IgD-negative memory B cell (primary cell): ENCODE measurements at regions not wholly inside any gene's neighbourhood (a gene's known extent, or its start where the extent isn't known, plus 50 kb on each side); places are given as distances from the start of the nearest gene placed in this dataset.
A peak's percentile ranks its signal among the peaks of the same experiment; 100 is the strongest.

Experiments used
- H3K27ac Mint-ChIP-seq, 3 donors: one replicate each; pipeline ENCODE4 v1.8.0; 2020 to 2022; ENCODE audit warnings: mild to moderate bottlenecking in 3 of 3, mixed read lengths in 3 of 3, moderate library complexity in 1 of 3
- H3K27me3 Mint-ChIP-seq: one replicate; pipeline ENCODE4 v1.8.0; 2021; ENCODE audit warnings: mixed read lengths
- H3K36me3 Mint-ChIP-seq: one replicate; pipeline ENCODE4 v1.8.0; 2020; ENCODE audit warnings: mild to moderate bottlenecking, mixed read lengths
- H3K4me1 Mint-ChIP-seq, 3 donors: one replicate each; pipeline ENCODE4 v1.8.0; 2020 to 2022; ENCODE audit warnings: mixed read lengths in 3 of 3, mild to moderate bottlenecking in 1 of 3
- H3K4me3 Mint-ChIP-seq, 4 donors: one replicate each; pipeline ENCODE4 v1.8.0; 2020 to 2022; ENCODE audit warnings: mild to moderate bottlenecking in 4 of 4, mixed read lengths in 4 of 4, moderate library complexity in 3 of 4
- H3K9me3 Mint-ChIP-seq, 3 donors: one replicate each; pipeline ENCODE4 v1.8.0; 2020 to 2021; ENCODE audit warnings: mixed read lengths in 3 of 3, mild to moderate bottlenecking in 1 of 3

DNA sequence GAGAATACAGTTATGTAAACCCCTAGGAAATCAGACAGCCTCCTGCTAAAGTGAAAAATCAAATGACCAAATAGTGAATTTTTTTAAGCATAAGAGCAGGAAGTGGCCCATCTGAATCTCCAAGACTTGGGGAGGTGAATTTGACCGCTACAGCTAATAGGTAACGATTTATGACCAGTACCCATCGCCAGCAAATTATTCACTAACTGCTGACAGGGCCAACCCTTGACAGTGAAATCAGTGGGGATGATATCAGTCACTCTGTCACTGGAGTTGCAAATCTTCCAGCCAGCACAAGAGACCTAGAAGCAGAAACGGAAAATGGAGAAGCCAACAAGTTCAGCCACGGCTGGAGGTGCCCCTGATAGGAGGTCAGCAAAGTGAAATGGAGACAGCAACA lies 164.3 kb upstream of the PIK3C3 start:
- H3K9me3 Mint-ChIP-seq: peaks cover 0 to 2% (median 1%) of the 10 kb centered on the region in 3 donors
- H3K27me3 Mint-ChIP-seq: no peaks in the 10 kb centered on the region
- H3K4me1 Mint-ChIP-seq: no peaks in the 10 kb centered on the region
- no peak overlapping the region for H3K4me3 Mint-ChIP-seq
- no peak overlapping the region for H3K27ac Mint-ChIP-seq
- H3K36me3 Mint-ChIP-seq: peaks cover 2% of the 10 kb centered on the region

DNA sequence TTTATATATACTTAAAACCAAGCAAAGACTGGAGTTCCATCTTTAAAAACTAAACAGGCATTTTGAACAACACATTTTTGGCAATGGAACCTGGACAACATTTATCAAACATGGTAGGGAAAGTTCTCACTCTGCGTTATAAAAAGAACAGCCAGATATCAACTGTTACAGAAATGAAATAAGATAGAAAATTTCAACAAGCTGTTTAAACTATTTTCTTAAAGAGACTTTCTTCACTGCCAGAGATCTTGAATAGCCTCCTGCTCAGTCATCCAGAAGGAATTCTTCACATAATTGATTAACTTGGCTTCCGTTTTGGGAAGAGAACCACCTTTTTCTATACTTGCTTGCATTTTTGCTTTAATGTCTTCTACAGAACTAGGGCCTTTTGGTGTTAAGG lies 166.0 kb upstream of the PIK3C3 start:
- H3K4me1 Mint-ChIP-seq: no peaks in the 10 kb centered on the region
- no peaks in the 10 kb centered on the region for H3K36me3 Mint-ChIP-seq
- no peaks in the 10 kb centered on the region for H3K27me3 Mint-ChIP-seq
- H3K9me3 Mint-ChIP-seq: peaks cover 0 to 1% (median 0%) of the 10 kb centered on the region in 3 donors
- H3K27ac Mint-ChIP-seq: no peak overlapping the region
- no peak overlapping the region for H3K4me3 Mint-ChIP-seq

DNA sequence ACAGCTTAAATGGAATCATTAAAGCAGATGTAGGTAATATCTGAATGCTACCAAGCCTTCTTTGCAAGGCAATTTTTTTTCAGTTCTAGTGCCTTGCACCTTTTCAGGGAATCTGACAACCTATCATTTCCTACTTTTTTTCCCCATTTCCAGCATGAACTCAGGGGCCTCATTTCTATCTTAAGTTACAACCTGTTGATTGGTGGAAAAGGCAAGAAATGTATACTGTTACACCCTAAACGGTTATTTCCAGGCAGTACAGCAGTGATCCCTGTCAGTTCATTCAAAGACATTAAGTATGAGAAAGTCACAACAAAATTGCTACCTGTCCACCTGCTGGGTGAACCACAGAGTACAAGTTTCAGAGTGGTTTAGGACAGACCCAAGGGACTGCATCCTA lies 171.2 kb upstream of the PIK3C3 start:
- Mint-ChIP-seq H3K4me3 (no peak overlapping the region), H3K4me1 (no peaks in the 10 kb centered on the region)

DNA sequence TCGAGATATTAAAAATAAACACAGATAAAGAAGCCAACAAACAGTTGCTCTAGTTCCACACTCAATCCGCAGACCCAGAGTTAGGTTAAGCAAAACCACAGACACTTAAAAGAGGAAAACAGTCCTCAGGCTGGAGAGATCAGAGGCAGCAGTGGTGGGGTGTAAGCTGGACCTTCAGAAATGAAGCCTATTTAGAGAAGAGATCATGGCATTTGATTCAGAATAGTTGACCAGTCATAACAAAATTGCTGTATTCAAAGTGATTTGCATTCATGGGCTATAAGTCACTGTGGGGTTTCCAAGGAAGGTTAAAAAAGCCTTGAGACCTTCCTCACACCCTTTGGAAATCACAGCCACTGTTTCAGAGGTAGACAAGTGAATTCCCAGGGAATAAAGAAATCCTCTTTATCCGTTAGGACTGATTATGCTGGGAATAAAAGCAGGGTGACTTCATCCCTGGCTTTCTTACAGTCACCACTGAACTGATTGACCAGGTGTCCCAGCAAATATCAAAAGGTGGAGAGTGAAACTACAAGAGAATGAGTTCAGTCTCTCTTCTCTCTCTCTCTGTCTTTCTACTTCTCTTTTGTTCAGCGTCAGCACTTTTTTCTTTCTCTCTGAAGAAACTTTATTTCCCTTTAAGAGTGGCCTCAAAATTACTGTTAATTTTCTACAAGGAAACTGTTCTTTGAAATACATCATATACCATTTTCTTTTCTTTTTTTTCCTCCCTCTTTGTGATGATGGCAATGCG lies 171.8 kb upstream of the PIK3C3 start:
- Mint-ChIP-seq H3K36me3 (no peaks in the 10 kb centered on the region), H3K9me3 (no peaks in the 10 kb centered on the region), H3K27ac (no peak overlapping the region), H3K4me3 (no peak overlapping the region), H3K4me1 (no peaks in the 10 kb centered on the region), H3K27me3 (no peaks in the 10 kb centered on the region)

More for the DNA sequence above, 171.2 kb upstream of the PIK3C3 start:
- Mint-ChIP-seq H3K27ac (no peak overlapping the region), H3K27me3 (no peaks in the 10 kb centered on the region), H3K36me3 (no peaks in the 10 kb centered on the region), H3K9me3 (peaks cover 0 to 1% (median 0%) of the 10 kb centered on the region in 3 donors)

DNA sequence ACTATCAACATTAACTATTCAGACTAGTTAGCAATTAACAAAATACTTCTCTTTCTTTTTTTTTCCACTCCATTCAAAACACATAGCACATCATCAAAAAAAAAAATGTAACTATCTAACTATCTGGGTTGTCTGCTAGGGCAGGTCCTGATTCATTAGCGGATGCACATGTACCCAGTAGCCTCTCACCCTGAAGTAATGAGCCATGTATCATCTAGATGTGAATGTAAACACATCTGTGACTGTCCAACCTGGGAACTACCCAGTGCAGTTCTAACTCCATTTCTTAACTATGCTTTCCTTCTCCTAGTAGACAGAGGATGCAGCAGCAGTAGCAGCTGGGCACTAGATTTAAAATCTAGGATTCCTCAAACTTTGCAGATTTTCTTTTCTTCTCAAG lies 183.1 kb upstream of the PIK3C3 start:
- Mint-ChIP-seq H3K27ac (no peak overlapping the region), H3K27me3 (no peaks in the 10 kb centered on the region), H3K36me3 (no peaks in the 10 kb centered on the region), H3K4me3 (no peak overlapping the region), H3K9me3 (peaks cover 0 to 7% (median 0%) of the 10 kb centered on the region in 3 donors), H3K4me1 (no peaks in the 10 kb centered on the region)

DNA sequence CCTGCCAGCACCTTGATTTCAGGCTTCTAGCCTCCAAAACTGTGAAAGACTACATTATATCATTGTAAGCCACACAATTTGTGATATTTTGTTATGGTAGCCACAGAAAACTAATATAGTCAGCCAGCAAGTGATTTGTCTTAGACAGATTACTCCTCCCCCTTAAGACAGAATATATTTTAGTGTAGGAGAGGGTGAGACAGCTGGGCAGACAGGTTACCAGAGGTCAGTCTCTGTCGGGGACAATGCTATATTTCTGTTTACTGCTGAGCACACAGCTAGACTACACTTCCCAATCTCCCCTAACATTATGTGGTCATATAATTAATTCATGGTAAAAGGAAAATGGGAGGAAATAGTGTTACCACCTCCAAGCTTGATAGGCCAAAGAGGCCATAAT lies 185.8 kb upstream of the PIK3C3 start:
- Mint-ChIP-seq H3K4me3 (no peak overlapping the region), H3K27me3 (no peaks in the 10 kb centered on the region), H3K4me1 (no peaks in the 10 kb centered on the region), H3K36me3 (no peaks in the 10 kb centered on the region), H3K9me3 (peaks cover 0 to 7% (median 0%) of the 10 kb centered on the region in 3 donors), H3K27ac (no peak overlapping the region)

DNA sequence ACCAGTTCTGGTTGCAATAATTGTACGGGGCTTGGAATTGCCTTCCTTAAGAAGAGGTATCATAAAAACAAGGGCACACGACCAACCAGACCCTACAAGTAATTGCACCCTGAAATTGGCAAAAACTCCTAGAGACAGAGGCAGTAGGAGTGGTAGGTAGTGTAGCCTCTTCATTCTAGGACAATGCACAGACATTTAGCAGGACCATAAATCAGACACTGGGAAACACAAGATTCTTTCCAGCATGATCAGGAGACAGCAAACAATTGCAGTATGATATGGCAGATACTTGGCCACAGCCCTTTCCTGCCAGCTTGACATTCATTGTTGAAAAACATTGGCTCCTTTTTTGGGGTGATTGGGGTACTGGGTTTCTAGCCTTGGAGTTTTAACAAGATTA lies 186.6 kb upstream of the PIK3C3 start:
- H3K9me3 Mint-ChIP-seq: peaks cover 0 to 7% (median 0%) of the 10 kb centered on the region in 3 donors
- H3K4me3 Mint-ChIP-seq: no peak overlapping the region
- H3K27ac Mint-ChIP-seq: no peak overlapping the region
- no peaks in the 10 kb centered on the region for H3K27me3 Mint-ChIP-seq
- H3K4me1 Mint-ChIP-seq: no peaks in the 10 kb centered on the region
- no peaks in the 10 kb centered on the region for H3K36me3 Mint-ChIP-seq

DNA sequence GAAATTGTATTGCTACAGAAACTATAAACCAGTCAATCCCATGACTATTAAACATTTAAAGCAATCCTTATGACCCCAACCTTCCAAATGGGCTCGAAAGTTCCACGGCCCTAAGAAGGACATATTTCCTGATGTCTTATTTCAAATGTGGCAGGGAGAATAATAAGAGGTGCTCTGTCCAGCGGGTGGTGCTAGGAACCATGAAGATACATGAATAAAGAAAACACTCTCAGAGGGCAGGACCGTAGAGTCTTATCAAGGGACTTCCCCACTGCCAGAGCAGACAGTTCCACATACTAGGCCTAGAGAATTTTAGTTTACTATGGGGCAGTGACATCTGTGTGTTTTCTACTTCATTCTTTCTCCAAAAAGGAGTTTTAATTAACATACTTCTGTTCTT lies 187.1 kb upstream of the PIK3C3 start:
- Mint-ChIP-seq H3K27me3 (no peaks in the 10 kb centered on the region), H3K4me3 (no peak overlapping the region), H3K9me3 (peaks cover 0 to 7% (median 0%) of the 10 kb centered on the region in 3 donors), H3K4me1 (no peaks in the 10 kb centered on the region), H3K36me3 (no peaks in the 10 kb centered on the region), H3K27ac (no peak overlapping the region)

DNA sequence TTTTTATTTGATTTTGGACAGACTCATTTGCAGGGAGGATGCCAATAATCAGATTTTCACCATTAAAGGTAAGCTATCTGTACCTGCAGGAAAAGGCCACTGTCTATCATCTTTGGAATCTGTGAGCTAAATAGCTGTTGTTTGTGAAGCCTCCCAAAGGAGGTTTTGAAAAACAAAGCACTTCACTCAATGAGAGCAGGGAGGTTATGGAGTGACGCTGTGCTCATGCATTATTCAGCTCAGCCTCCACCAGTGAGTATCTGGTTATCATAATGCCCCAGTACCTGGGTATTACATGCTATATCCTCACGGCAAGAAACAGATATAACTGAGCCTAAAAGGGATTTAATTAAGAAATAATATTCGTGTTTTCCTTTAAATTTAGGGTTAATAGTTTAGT lies 189.6 kb upstream of the PIK3C3 start:
- no peaks in the 10 kb centered on the region for H3K4me1 Mint-ChIP-seq
- H3K9me3 Mint-ChIP-seq: peaks cover 0 to 5% (median 2%) of the 10 kb centered on the region in 3 donors
- no peak overlapping the region for H3K4me3 Mint-ChIP-seq
- no peaks in the 10 kb centered on the region for H3K36me3 Mint-ChIP-seq
- H3K27me3 Mint-ChIP-seq: no peaks in the 10 kb centered on the region
- peak overlapping the region in 1 of 3 donors; percentile 35 for H3K27ac Mint-ChIP-seq

DNA sequence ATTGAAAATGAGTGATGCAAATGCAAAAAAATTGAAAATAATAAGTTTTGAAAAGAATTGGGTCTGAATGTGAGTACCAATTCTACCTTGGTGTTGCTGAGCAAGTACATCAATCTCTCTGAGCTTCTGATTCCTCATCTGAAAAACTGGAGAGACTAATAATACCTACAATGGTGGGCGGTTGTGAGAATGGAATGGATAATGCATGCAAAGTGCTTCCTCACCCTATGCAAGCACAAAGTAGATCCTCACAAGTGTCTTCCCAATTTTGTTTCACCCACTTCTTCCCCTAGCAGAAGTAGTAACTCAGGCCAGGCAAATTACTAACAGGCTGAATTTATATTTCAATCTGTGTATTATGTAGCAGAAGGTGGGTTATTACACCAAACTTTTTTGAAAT lies 191.7 kb upstream of the PIK3C3 start:
- Mint-ChIP-seq H3K27me3 (no peaks in the 10 kb centered on the region), H3K9me3 (peaks cover 0 to 4% (median 2%) of the 10 kb centered on the region in 3 donors), H3K4me3 (no peak overlapping the region), H3K4me1 (no peaks in the 10 kb centered on the region), H3K36me3 (no peaks in the 10 kb centered on the region), H3K27ac (no peak overlapping the region)

DNA sequence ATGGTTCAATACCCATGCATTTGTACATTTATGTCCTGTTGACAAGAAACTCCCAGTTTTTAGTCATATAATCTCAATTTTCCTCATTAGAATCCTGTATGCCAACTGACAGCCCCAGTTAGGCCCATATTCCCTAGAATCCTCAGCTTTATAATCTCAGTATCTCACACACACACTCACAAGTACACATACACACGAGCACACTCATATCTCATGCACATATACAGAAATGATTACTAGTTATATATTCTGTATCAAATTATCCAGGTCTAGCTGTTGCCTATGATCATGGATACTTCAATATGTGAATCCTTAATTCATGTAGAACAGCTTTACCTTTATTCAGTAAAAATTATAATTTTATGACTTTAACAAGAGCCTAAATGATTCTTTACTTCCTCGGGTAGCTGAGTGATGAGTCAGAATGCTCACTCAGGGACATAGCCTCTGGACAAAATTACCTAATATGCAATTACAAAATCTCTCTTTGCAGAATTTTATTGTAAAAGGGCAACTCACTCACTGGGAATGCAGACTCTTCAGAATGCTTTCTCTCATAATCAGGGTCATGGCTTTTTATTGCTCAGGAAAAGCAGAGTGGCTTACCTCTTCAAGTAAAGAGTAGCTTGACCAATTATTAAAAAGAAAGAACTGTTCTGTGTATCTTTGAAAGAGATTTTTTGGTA lies 193.6 kb upstream of the PIK3C3 start:
- no peaks in the 10 kb centered on the region for H3K36me3 Mint-ChIP-seq
- no peak overlapping the region for H3K4me3 Mint-ChIP-seq
- no peaks in the 10 kb centered on the region for H3K27me3 Mint-ChIP-seq
- peaks cover 0 to 2% (median 0%) of the 10 kb centered on the region in 3 donors for H3K9me3 Mint-ChIP-seq
- no peaks in the 10 kb centered on the region for H3K4me1 Mint-ChIP-seq
- H3K27ac Mint-ChIP-seq: no peak overlapping the region

DNA sequence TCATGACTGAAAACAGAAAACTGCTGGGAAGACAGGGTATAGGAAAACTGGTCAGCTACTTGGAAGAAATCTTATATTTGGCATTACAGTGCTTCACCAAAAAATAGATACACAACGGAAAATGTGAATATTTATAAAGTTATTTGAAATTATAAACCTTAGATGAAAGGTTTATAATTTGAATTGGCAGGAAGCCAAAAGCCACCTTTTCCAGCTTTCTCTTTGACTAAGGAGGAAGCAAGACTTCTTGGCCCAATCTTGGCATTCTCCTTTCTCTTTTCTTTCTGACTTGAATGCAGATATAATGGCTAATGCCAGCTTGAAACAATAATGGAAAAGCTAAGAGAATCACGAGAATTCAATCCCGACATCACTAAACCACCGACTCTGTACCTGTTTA lies 196.5 kb upstream of the PIK3C3 start:
- no peak overlapping the region for H3K4me3 Mint-ChIP-seq
- H3K27ac Mint-ChIP-seq: no peak overlapping the region
- H3K9me3 Mint-ChIP-seq: peaks cover 0 to 2% (median 0%) of the 10 kb centered on the region in 3 donors
- H3K27me3 Mint-ChIP-seq: no peaks in the 10 kb centered on the region
- no peaks in the 10 kb centered on the region for H3K4me1 Mint-ChIP-seq
- peaks cover 2% of the 10 kb centered on the region for H3K36me3 Mint-ChIP-seq

DNA sequence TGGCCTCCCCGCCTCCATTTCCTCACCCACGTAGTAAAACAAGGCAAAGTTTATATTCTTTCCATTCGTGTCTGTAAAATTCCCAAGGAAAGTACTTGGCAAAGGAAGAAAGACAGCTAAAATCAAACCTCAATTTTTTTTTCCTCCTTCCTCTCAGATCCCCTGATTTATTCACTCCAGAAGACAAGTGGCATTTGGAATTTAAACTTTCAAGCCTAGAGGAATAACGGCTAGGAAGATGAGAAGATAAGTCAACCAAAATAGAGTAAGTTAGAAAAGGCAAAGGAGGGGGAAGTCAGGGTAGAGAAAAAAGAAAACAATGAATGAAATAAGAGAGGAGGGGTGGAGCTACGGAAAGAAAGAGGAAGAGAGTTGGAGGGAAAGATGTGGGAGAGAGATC lies 198.9 kb upstream of the PIK3C3 start:
- Mint-ChIP-seq H3K27me3 (no peaks in the 10 kb centered on the region), H3K4me3 (no peak overlapping the region)

DNA sequence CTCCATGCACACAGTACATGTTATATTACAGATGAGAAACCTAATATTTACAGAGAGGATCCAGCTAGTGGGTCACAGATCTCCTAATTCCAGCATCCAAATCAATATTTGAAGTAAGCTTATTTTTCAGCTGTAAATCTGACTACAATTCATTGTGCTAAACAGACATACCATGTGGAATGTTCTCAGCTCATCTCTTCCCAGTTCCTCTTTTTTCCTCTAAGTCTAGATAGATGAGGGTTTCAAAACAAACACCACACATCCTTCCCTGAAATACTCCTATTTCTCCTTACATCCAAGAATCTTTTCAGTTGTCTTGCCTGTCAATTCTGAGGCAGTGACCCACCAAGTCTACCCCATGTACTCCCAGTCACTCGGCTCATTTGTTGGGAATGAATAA lies 200.7 kb upstream of the PIK3C3 start:
- H3K9me3 Mint-ChIP-seq: peaks cover 0 to 1% (median 0%) of the 10 kb centered on the region in 3 donors
- H3K36me3 Mint-ChIP-seq: peaks cover 2% of the 10 kb centered on the region
- no peaks in the 10 kb centered on the region for H3K27me3 Mint-ChIP-seq
- no peak overlapping the region for H3K27ac Mint-ChIP-seq
- peaks cover 0 to 1% (median 0%) of the 10 kb centered on the region in 3 donors for H3K4me1 Mint-ChIP-seq
- H3K4me3 Mint-ChIP-seq: no peak overlapping the region

More for the DNA sequence above, 198.9 kb upstream of the PIK3C3 start:
- Mint-ChIP-seq H3K9me3 (peaks cover 0 to 2% (median 0%) of the 10 kb centered on the region in 3 donors), H3K27ac (no peak overlapping the region), H3K36me3 (peaks cover 2% of the 10 kb centered on the region), H3K4me1 (peaks cover 0 to 1% (median 0%) of the 10 kb centered on the region in 3 donors)

DNA sequence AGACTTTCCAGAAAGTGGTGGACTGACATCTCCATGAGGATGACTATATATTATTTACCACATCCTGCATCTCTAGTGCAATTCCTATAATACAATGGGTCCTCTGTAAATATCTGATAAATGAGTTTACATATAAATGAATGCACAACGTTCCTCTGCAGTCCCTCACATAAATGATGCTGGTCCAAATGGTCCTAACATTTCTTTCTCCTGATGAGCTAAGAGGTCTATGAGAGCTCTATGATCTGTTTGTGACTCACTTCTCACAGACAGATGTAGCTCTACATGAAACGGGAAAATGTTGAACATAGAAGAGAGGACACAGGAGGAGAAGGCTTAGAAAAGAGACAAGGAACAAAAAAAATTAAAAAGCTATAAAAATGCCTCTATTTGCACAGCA lies 201.2 kb upstream of the PIK3C3 start:
- Mint-ChIP-seq H3K4me3 (no peak overlapping the region), H3K9me3 (peaks cover 0 to 1% (median 0%) of the 10 kb centered on the region in 3 donors), H3K27ac (no peak overlapping the region), H3K27me3 (no peaks in the 10 kb centered on the region), H3K36me3 (peaks cover 2% of the 10 kb centered on the region), H3K4me1 (peaks cover 0 to 1% (median 0%) of the 10 kb centered on the region in 3 donors)

DNA sequence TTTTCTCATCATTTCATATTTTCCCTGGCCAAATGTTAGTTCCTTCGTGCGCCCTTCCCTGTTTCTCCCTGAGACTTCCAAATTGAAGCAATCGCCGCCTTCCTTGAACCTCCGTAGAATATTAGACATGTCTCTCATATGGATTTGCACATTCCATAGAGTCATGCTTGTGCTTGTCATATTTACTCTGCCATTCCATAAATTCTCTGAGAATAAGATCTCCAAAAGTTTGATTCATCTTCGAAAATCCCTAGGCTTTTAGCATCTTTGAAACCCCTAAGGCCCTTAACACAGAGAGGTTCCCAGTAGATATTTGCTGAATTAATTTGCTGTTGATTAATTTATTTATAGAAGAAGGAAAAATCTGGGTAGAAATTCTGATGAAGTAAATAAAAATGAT lies 202.2 kb upstream of the PIK3C3 start:
- Mint-ChIP-seq H3K27ac (no peak overlapping the region), H3K36me3 (peaks cover 2% of the 10 kb centered on the region), H3K4me1 (peaks cover 0 to 1% (median 0%) of the 10 kb centered on the region in 3 donors), H3K9me3 (peaks cover 0 to 1% (median 0%) of the 10 kb centered on the region in 3 donors), H3K27me3 (no peaks in the 10 kb centered on the region), H3K4me3 (no peak overlapping the region)
